Fibroblast of skin of left quadriceps (primary cell): ENCODE measurements at regions not wholly inside any gene's neighbourhood (a gene's known extent, or its start where the extent isn't known, plus 50 kb on each side); places are given as distances from the start of the nearest gene placed in this dataset.
A peak's percentile ranks its signal among the peaks of the same experiment; 100 is the strongest.
"Not testable (repeated sequence)": the region's sequence is repeated elsewhere in the genome, so short reads cannot be mapped to it uniquely, and the experiment has no call there.

ENCODE experiments used
- DNase-seq, 2 experiments: peaks; one replicate each; pipeline ENCODE4 v3.0.0-alpha.2; 2013; ENCODE audit warnings: low read depth in 2 of 2

- DNase-seq: no peak
Observed at GRCh38 chr1:212495766-212496494, 63.2 kb downstream of the NENF start.

- DNase-seq: no peak
Observed at GRCh38 chr1:212496682-212497081, 64.0 kb downstream of the NENF start.

- DNase-seq: no peak
Observed at GRCh38 chr1:212497553-212497952, 64.8 kb downstream of the NENF start.

- peak; percentile 64 to 67 for DNase-seq
Observed at GRCh38 chr1:212498283-212499040, 65.7 kb downstream of the NENF start.

GRCh38 chr1:212500351-212500750 lies 67.6 kb downstream of the NENF start:
- DNase-seq: no peak

GRCh38 chr1:212500983-212501382 lies 68.3 kb downstream of the NENF start:
- DNase-seq: no peak

GRCh38 chr1:212503714-212504113 lies 71.0 kb downstream of the NENF start:
- DNase-seq: no peak

- no peak for DNase-seq
Observed at GRCh38 chr1:212504171-212504803, 71.6 kb downstream of the NENF start.

- no peak for DNase-seq
Observed at GRCh38 chr1:212506666-212507065, 73.9 kb downstream of the NENF start.

- DNase-seq: no peak
Observed at GRCh38 chr1:212507369-212507768, 74.6 kb downstream of the NENF start.

- peak; percentile 41 to 42 for DNase-seq
Observed at GRCh38 chr1:212512816-212513559, 80.3 kb downstream of the NENF start.

GRCh38 chr1:212513586-212513985 lies 80.9 kb downstream of the NENF start:
- no peak for DNase-seq

GRCh38 chr1:212514056-212514614 lies 81.4 kb downstream of the NENF start:
- peak; percentile 11 to 13 for DNase-seq

- no peak for DNase-seq
Observed at GRCh38 chr1:212514782-212515181, 82.1 kb downstream of the NENF start.

GRCh38 chr1:212515329-212515760 lies 82.6 kb downstream of the NENF start:
- no peak for DNase-seq

GRCh38 chr1:212516012-212516411 lies 83.3 kb downstream of the NENF start:
- DNase-seq: not testable (repeated sequence)

- DNase-seq: no peak
Observed at GRCh38 chr1:212518188-212519054, 85.7 kb downstream of the NENF start.

- no peak for DNase-seq
Observed at GRCh38 chr1:212519131-212519530, 86.4 kb downstream of the NENF start.

GRCh38 chr1:212520299-212520698 lies 87.6 kb downstream of the NENF start:
- DNase-seq: no peak

GRCh38 chr1:212520746-212521145 lies 87.8 kb upstream of the ATF3 start:
- no peak for DNase-seq
